Activated naive CD8-positive, alpha-beta T cell treated with anti-CD3 and anti-CD28 coated beads, Interleukin-2, amount 10 ng/mL, durations not matched to agents 7 days and 5 days (primary cell): ENCODE measurements at regions not wholly inside any gene's neighbourhood (a gene's known extent, or its start where the extent isn't known, plus 50 kb on each side); places are given as distances from the start of the nearest gene placed in this dataset.

Experiments used
- ATAC-seq: fragments of 150-1000 bp; cut with Tn5 transposase; one replicate; pipeline ENCODE4 v1.10.0; 2021; ENCODE audit warnings: low read depth, moderate library complexity
- POLR2A ChIA-PET: fragments of 350-600 bp; sonication (Branson Sonifier 250); formaldehyde crosslinking; loops from one replicate; lab custom pipeline; 2021; ENCODE audit warnings: antibody characterized with exemption; lab: Charles Lee
- DNase-seq: peaks from one replicate; pipeline ENCODE4 v3.0.0; 2021
- H3K27ac Mint-ChIP-seq: one replicate; pipeline ENCODE4 v1.8.0; 2022; ENCODE audit warnings: mild to moderate bottlenecking, mixed read lengths
- H3K27me3 Mint-ChIP-seq: one replicate; pipeline ENCODE4 v1.8.0; 2022; ENCODE audit warnings: mild to moderate bottlenecking, moderate library complexity, mixed read lengths
- H3K36me3 Mint-ChIP-seq: one replicate; pipeline ENCODE4 v1.8.0; 2021; ENCODE audit warnings: mild to moderate bottlenecking, mixed read lengths
- H3K4me1 Mint-ChIP-seq: one replicate; pipeline ENCODE4 v1.8.0; 2021; ENCODE audit warnings: mixed read lengths
- H3K4me3 Mint-ChIP-seq: one replicate; pipeline ENCODE4 v1.8.0; 2022; ENCODE audit warnings: mild to moderate bottlenecking, moderate library complexity, mixed read lengths
- H3K9me3 Mint-ChIP-seq: one replicate; pipeline ENCODE4 v1.8.0; 2021; ENCODE audit warnings: mixed read lengths

DNA sequence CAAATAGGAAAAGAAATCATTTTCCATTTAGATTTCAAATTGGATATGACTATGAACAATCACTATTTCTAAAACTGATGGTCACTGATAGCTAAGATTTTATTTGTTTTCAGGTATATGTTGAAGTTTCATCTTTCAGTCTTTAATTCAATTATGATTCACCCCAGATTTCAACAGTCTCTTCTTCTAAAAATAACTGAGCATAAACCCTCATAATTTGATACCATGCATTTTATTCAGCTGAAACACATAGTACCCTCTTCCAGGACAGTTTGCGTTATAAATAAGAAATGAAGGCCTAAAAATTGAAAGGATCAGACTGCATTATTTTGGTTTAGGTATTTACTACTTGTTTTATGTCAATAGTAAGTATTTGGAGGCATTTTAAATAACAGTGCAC lies 428.5 kb upstream of the NBEA start:
- peaks cover 7% of the 10 kb centered on the region for H3K9me3 Mint-ChIP-seq
- no peaks in the 10 kb centered on the region for H3K27me3 Mint-ChIP-seq
- POLR2A ChIA-PET, result no interaction called here
- ATAC-seq (no peak), DNase-seq (no peak)
- H3K36me3 Mint-ChIP-seq, result no peaks in the 10 kb centered on the region
- H3K27ac Mint-ChIP-seq, result no peak overlapping the region
- H3K4me3 Mint-ChIP-seq, result no peak overlapping the region
- H3K4me1 Mint-ChIP-seq, result no peaks in the 10 kb centered on the region

DNA sequence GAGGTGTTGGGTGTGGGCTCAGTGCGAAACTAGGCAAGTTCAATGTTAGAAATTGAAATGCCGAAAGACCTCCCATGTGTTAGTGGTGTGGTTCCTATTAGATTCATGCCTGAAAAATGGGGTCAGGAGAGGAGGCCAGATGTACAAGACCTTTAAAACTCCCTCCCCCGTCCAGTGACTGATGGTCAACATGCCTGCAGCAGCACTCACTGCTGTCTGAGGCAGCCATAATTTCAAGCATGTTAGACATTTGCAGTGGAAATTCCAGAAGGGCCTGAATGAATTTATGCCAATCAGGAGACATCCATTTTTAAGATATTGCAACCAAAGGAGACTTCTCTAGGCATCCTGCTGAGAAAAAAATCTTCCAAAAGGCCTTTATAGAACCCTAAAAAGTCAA lies 426.9 kb upstream of the NBEA start:
- no peak for DNase-seq
- Mint-ChIP-seq H3K4me1 (no peaks in the 10 kb centered on the region), H3K27ac (no peak overlapping the region), H3K9me3 (peaks cover 4% of the 10 kb centered on the region), H3K4me3 (no peak overlapping the region), H3K27me3 (no peaks in the 10 kb centered on the region), H3K36me3 (no peaks in the 10 kb centered on the region)
- POLR2A ChIA-PET, result no interaction called here
- ATAC-seq, result no peak

DNA sequence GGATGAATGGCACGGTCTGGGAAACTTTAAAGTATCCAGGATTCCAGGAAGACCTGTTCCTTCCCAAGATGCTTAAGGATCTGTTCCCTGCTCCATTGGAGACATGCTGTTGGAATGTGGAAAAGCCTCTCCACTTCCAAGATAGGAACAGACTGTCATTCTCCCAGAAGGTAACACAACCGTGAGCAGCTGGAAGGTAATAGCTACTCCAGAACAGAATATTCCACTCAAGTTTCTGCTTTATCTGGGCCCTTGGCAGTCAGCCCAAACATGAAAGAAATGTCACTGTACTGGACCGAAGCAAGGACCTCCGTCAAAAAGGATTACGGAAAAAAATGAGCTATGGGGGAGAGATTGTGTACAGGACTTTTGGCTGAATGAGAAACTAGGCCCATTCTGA lies 420.9 kb upstream of the NBEA start:
- ATAC-seq, result no peak
- no peak overlapping the region for H3K4me3 Mint-ChIP-seq
- no peaks in the 10 kb centered on the region for H3K27me3 Mint-ChIP-seq
- H3K4me1 Mint-ChIP-seq, result no peaks in the 10 kb centered on the region
- POLR2A ChIA-PET, result no interaction called here
- DNase-seq, result no peak
- no peaks in the 10 kb centered on the region for H3K36me3 Mint-ChIP-seq
- no peak overlapping the region for H3K27ac Mint-ChIP-seq
- no peaks in the 10 kb centered on the region for H3K9me3 Mint-ChIP-seq

DNA sequence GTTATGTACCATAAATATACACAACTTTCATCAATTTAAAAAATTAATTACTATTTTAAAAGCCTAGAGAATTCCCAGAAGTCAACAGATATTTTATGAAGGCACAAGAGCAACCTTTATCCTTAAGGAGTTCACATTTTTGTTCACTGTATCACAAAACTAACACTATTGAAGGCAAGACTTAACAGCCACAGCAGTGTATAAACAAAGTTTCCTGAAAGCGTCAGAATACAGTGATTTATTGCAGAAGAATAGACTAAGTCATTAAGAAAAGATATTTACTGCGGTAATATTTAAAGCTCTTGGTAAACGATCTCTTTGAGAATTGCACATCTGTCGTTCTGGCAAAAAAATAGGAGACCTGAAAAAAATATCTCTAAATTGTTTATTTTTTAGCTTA lies 419.3 kb upstream of the NBEA start:
- Mint-ChIP-seq H3K9me3 (no peaks in the 10 kb centered on the region), H3K27me3 (no peaks in the 10 kb centered on the region), H3K4me1 (no peaks in the 10 kb centered on the region), H3K36me3 (no peaks in the 10 kb centered on the region), H3K4me3 (no peak overlapping the region), H3K27ac (no peak overlapping the region)
- DNase-seq (no peak), ATAC-seq (no peak)
- POLR2A ChIA-PET, result no interaction called here

DNA sequence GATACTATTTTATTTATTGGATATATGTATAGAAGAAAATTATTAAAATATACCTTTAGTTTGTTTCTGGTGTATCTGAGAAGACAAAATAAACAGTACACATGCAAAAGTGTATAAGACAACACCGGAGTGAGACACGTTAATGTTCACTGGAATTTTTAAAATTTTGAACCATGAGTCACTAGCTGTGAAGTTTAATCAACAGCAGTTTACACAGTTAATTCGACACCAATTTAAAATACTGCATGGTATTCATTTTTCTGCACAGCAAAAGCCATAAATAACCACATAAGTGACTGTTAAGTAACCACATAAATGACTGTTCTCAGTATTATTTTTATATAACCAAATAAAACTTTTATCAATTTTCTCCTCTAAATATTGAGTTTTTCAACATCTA lies 418.7 kb upstream of the NBEA start:
- Mint-ChIP-seq H3K27ac (no peak overlapping the region), H3K9me3 (no peaks in the 10 kb centered on the region), H3K4me1 (no peaks in the 10 kb centered on the region), H3K4me3 (no peak overlapping the region), H3K36me3 (no peaks in the 10 kb centered on the region), H3K27me3 (no peaks in the 10 kb centered on the region)
- DNase-seq, result no peak
- ATAC-seq, result no peak
- POLR2A ChIA-PET, result no interaction called here

- no peaks in the 10 kb centered on the region for H3K4me1 Mint-ChIP-seq
- DNase-seq, result no peak
- ATAC-seq, result no peak
- no peaks in the 10 kb centered on the region for H3K27me3 Mint-ChIP-seq
- POLR2A ChIA-PET, result no interaction called here
- no peak overlapping the region for H3K4me3 Mint-ChIP-seq
- no peaks in the 10 kb centered on the region for H3K36me3 Mint-ChIP-seq
- H3K9me3 Mint-ChIP-seq, result peaks cover 10% of the 10 kb centered on the region
- no peak overlapping the region for H3K27ac Mint-ChIP-seq
Measured at GRCh38 chr13:34533941-34534340, 408.1 kb upstream of the NBEA start.

DNA sequence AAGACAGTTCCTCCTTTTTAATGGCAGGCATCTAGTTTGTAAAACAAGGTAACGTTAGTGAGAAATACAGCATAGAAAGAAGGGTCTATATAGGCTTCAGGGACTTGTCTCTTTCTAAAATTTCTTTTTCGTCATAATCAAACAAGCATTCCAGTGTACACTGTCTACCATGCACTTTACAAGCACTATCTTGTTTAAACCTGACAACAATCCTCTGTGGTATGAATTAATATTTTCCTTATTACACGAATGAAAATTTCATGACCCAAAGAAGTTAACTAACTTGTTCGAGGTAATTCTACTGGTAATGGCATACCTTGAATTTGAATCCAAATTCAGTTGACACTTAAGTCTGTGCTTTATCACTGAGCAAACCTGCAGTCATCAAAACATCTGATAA lies 399.7 kb upstream of the NBEA start:
- no peaks in the 10 kb centered on the region for H3K4me1 Mint-ChIP-seq
- ATAC-seq, result no peak
- H3K27ac Mint-ChIP-seq, result no peak overlapping the region
- no peaks in the 10 kb centered on the region for H3K36me3 Mint-ChIP-seq
- POLR2A ChIA-PET, result no interaction called here
- H3K27me3 Mint-ChIP-seq, result no peaks in the 10 kb centered on the region
- no peak overlapping the region for H3K4me3 Mint-ChIP-seq
- no peak for DNase-seq
- H3K9me3 Mint-ChIP-seq, result peaks cover 1% of the 10 kb centered on the region

- Mint-ChIP-seq H3K9me3 (peaks cover 1% of the 10 kb centered on the region), H3K4me1 (no peaks in the 10 kb centered on the region), H3K4me3 (no peak overlapping the region), H3K27ac (no peak overlapping the region), H3K27me3 (no peaks in the 10 kb centered on the region), H3K36me3 (no peaks in the 10 kb centered on the region)
- no peak for ATAC-seq
- POLR2A ChIA-PET, result no interaction called here
- no peak for DNase-seq
Measured at GRCh38 chr13:34543836-34544235, 398.2 kb upstream of the NBEA start.

DNA sequence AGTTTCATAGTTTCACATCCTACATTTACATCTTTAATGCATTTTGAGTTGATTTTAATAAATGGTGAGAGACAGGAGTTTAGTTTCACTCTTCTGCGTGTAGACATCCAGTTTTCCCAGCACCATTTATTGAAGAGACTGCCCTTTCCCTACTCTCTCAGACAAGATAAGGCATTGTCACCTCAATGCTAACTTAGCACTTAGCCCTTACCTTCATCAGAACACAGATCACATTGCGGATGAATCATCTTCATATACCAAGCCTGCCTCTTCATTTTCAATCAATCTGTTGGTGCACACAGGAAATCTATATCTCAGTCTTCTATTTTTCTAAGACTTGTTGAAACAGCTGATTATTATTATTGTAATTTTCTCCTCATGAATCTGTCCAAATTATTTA lies 396.6 kb upstream of the NBEA start:
- Mint-ChIP-seq H3K27ac (no peak overlapping the region), H3K36me3 (no peaks in the 10 kb centered on the region), H3K4me3 (no peak overlapping the region), H3K4me1 (no peaks in the 10 kb centered on the region), H3K27me3 (no peaks in the 10 kb centered on the region), H3K9me3 (peaks cover 1% of the 10 kb centered on the region)
- DNase-seq, result no peak
- ATAC-seq, result no peak
- POLR2A ChIA-PET, result no interaction called here

DNA sequence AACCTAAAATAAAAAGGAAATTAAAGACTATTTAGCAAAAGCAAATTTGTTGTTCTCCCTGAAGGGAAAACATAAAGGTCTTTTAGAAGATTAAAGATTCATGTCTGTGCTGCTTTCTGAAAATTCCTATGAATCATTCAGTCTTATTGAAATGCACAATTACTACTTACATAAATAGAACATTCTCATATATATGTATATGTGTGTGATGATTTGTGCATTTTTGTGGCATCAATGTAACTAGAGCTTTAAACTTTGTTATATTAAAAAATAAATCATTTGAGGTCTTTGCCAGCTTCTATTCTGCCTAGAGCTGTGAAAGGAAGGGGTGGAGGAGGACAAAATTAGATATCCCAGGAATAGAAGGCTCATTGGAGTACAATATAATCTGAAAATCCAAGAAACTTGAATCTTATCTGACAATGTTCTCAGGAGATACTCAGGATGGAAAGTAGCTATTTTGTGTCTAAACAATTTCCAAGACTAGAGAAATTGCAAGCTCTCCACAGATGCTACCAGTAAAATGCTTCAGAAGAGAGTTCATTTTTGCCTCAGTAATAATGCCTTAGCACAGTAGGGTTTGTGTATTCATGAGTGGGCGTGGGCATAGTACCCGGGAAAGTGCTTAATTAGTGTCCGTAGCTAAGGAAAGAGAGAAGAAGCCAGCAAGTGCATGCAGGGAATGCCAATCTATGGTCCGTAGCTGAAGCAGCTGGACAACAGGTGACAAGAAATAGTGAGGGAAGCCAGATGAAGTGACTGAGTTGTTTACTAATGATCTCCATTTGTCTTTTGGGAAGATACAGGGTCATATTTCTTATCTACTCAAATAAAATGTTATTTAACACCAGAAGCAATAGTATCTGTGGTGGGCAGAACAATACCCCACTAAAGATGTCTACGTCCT lies 395.5 kb upstream of the NBEA start:
- H3K4me3 Mint-ChIP-seq, result no peak overlapping the region
- H3K27ac Mint-ChIP-seq, result no peak overlapping the region
- no peaks in the 10 kb centered on the region for H3K36me3 Mint-ChIP-seq
- DNase-seq (no peak), ATAC-seq (no peak)
- POLR2A ChIA-PET, result no interaction called here
- no peaks in the 10 kb centered on the region for H3K27me3 Mint-ChIP-seq
- H3K9me3 Mint-ChIP-seq, result peaks cover 1% of the 10 kb centered on the region
- no peaks in the 10 kb centered on the region for H3K4me1 Mint-ChIP-seq

- POLR2A ChIA-PET, result no interaction called here
- peaks cover 2% of the 10 kb centered on the region for H3K9me3 Mint-ChIP-seq
- H3K27ac Mint-ChIP-seq, result no peak overlapping the region
- no peaks in the 10 kb centered on the region for H3K27me3 Mint-ChIP-seq
- DNase-seq (no peak), ATAC-seq (no peak)
- H3K36me3 Mint-ChIP-seq, result no peaks in the 10 kb centered on the region
- H3K4me1 Mint-ChIP-seq, result no peaks in the 10 kb centered on the region
- no peak overlapping the region for H3K4me3 Mint-ChIP-seq
Measured at GRCh38 chr13:34547929-34548328, 394.1 kb upstream of the NBEA start.

GRCh38 chr13:34553376-34553775 lies 388.7 kb upstream of the NBEA start:
- Mint-ChIP-seq H3K4me3 (no peak overlapping the region), H3K9me3 (peaks cover 2% of the 10 kb centered on the region), H3K4me1 (no peaks in the 10 kb centered on the region), H3K27me3 (peaks cover 2% of the 10 kb centered on the region), H3K27ac (no peak overlapping the region), H3K36me3 (no peaks in the 10 kb centered on the region)
- DNase-seq (no peak), ATAC-seq (no peak)
- POLR2A ChIA-PET, result no interaction called here

GRCh38 chr13:34555988-34556387 lies 386.1 kb upstream of the NBEA start:
- Mint-ChIP-seq H3K4me1 (no peaks in the 10 kb centered on the region), H3K4me3 (no peak overlapping the region), H3K36me3 (no peaks in the 10 kb centered on the region), H3K27ac (no peak overlapping the region), H3K9me3 (peaks cover 2% of the 10 kb centered on the region), H3K27me3 (peaks cover 2% of the 10 kb centered on the region)
- DNase-seq (no peak), ATAC-seq (no peak)
- POLR2A ChIA-PET, result no interaction called here

DNA sequence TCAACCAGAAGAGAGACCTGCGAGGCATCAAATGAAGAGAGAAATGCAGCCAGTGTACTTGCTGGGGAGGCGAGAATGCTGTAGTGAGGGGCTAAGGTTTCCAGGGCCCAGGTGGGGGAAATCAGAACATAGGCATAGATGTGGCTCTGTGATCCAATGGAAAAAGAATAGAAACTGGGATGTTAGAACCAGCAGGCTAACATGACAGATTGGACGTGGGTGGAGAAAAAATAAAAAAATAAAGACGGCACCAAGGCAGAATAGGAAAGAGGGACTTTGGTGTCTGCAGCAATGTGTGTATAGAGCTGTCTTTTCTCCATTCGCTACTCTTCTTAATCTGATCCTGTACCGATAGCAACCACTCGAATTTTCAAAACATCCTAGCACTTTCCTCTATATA lies 381.0 kb upstream of the NBEA start:
- H3K4me3 Mint-ChIP-seq, result no peak overlapping the region
- no peaks in the 10 kb centered on the region for H3K4me1 Mint-ChIP-seq
- no peak for ATAC-seq
- DNase-seq, result no peak
- H3K9me3 Mint-ChIP-seq, result peaks cover 2% of the 10 kb centered on the region
- H3K27ac Mint-ChIP-seq, result no peak overlapping the region
- POLR2A ChIA-PET, result no interaction called here
- no peaks in the 10 kb centered on the region for H3K36me3 Mint-ChIP-seq
- no peaks in the 10 kb centered on the region for H3K27me3 Mint-ChIP-seq
